HUDEP-2 (cell line): ENCODE measurements at regions not wholly inside any gene's neighbourhood (a gene's known extent, or its start where the extent isn't known, plus 50 kb on each side); places are given as distances from the start of the nearest gene placed in this dataset.
A peak's percentile ranks its signal among the peaks of the same experiment; 100 is the strongest.
"Not testable (repeated sequence)": the region's sequence is repeated elsewhere in the genome, so short reads cannot be mapped to it uniquely, and the experiment has no call there.

Experiments used
- DNase-seq, 76 experiments: peaks; one replicate each; lab custom pipeline; 2025; ENCODE audit not compliant: unreplicated experiment in 76 of 76; lab: John Stamatoyannopoulos, UW

- DNase-seq, result no peak
These were observed 74.7 kb upstream of the DLG1 start for GRCh38 chr3:197373096-197373495.

- no peak for DNase-seq
These were observed 73.7 kb upstream of the DLG1 start for GRCh38 chr3:197372047-197372661.

- no peak for DNase-seq
These were observed 73.2 kb upstream of the DLG1 start for GRCh38 chr3:197371591-197372046.

- no peak for DNase-seq
These were observed 71.1 kb upstream of the DLG1 start for GRCh38 chr3:197369545-197369944.

- no peak for DNase-seq
These were observed 70.4 kb upstream of the DLG1 start for GRCh38 chr3:197368821-197369220.

GRCh38 chr3:197368330-197368729 lies 69.9 kb upstream of the DLG1 start:
- no peak for DNase-seq

- DNase-seq, result no peak
These were observed 68.8 kb upstream of the DLG1 start for GRCh38 chr3:197367081-197367780.

- DNase-seq, result no peak
These were observed 68.1 kb upstream of the DLG1 start for GRCh38 chr3:197366301-197367044.

GRCh38 chr3:197365586-197365985 lies 67.2 kb upstream of the DLG1 start:
- DNase-seq, result no peak

- DNase-seq, result peak in 1 of 76 experiments; percentile 3
These were observed 66.1 kb upstream of the DLG1 start for GRCh38 chr3:197364410-197365071.

GRCh38 chr3:197363553-197364409 lies 65.4 kb upstream of the DLG1 start:
- DNase-seq, result no peak

GRCh38 chr3:197362081-197362480 lies 63.7 kb upstream of the DLG1 start:
- no peak for DNase-seq

GRCh38 chr3:197360095-197360494 lies 61.7 kb upstream of the DLG1 start:
- DNase-seq, result not testable (repeated sequence)

GRCh38 chr3:197359476-197359875 lies 61.1 kb upstream of the DLG1 start:
- DNase-seq, result not testable (repeated sequence)

GRCh38 chr3:197356741-197357140 lies 58.3 kb upstream of the DLG1 start:
- no peak for DNase-seq

GRCh38 chr3:197356275-197356674 lies 57.9 kb upstream of the DLG1 start:
- no peak for DNase-seq

- no peak for DNase-seq
These were observed 57.3 kb upstream of the DLG1 start for GRCh38 chr3:197355713-197356112.

- no peak for DNase-seq
These were observed 56.2 kb upstream of the DLG1 start for GRCh38 chr3:197354568-197355001.

GRCh38 chr3:197353867-197354567 lies 55.6 kb upstream of the DLG1 start:
- DNase-seq, result no peak
